GM21576 (cell line): ENCODE measurements at regions not wholly inside any gene's neighbourhood (a gene's known extent, or its start where the extent isn't known, plus 50 kb on each side); places are given as distances from the start of the nearest gene placed in this dataset.

ENCODE experiments used
- ATAC-seq: cut with Tn5 transposase; IDR thresholded peaks from one replicate; pipeline ENCODE4 v1.9.1; 2021; ENCODE audit warnings: mild to moderate bottlenecking, moderate library complexity; ENCODE audit not compliant: unreplicated experiment

DNA sequence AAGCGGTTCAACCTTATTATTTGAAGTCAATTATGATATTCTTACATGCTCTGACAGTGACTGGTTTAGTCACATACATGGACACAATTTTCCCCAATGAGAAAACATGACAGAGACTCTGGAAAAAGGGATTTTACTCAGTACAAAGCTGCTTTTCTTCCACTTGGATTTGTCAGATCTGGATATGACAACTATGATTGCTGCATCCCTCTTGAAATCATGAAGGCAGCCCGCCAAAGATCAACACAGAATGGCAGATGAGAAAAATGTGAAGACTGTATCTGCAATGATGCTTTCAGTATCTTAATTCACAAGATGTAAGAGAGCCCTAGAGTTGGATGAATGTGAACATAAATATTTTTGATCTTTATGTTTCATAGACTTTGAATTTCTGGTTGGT lies 439.6 kb downstream of the CDH8 start:
- no peak for ATAC-seq

DNA sequence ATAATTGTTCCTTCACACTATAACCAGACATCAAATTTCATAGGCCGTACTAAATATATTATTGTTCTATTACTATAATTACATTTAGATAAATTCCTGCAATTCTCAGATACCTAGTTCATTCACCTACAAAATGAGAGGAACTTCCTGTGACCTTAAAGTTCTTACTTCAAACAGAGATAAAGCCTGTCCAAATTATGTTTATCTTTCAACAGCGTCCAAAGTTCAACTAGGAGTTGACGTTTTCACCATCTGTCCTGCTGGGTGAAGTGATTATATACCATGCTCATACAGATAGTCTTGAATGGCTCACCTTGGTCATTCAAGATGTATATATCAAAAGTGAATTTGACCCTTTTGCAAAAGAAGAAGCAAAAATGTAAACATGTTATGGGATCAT lies 440.6 kb downstream of the CDH8 start:
- ATAC-seq = no peak

DNA sequence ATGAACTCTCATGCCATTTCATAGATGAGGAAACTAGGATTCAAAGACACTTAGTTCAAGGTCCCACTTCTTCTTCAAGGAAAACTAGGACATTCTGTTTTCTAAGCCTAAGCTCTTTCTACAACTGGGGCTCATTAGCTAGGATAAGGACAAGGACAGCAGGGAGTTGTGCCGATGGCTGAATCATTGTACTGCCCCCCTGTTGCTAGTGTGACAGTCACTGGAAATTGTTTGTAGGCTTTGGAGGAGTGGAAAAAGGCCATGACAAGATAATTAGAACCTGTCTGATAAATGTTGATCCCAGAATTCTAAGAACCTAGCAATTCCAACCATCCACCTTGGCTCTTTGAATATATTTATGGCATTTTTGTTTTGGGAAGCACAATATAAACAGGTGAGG lies 445.7 kb downstream of the CDH8 start:
- ATAC-seq = no peak

DNA sequence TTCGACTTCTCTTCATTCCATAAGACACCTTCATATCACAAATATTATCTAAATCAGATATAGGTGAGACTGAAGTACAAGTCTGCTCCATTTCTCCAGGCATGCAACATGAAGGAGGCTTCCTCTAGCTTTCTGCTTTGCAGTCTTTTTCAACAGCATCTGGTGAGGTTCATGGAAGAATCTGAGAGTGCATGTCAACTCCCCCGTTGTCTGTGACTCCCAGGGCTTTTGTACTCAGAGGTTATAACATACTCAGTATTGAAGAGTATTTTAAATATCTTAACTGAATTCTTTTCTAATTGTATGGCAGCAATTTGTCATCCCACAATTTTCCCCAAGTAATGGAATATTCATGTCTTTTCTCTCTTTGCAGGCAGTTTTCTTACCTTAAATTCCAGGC lies 448.7 kb downstream of the CDH8 start:
- ATAC-seq = no peak

DNA sequence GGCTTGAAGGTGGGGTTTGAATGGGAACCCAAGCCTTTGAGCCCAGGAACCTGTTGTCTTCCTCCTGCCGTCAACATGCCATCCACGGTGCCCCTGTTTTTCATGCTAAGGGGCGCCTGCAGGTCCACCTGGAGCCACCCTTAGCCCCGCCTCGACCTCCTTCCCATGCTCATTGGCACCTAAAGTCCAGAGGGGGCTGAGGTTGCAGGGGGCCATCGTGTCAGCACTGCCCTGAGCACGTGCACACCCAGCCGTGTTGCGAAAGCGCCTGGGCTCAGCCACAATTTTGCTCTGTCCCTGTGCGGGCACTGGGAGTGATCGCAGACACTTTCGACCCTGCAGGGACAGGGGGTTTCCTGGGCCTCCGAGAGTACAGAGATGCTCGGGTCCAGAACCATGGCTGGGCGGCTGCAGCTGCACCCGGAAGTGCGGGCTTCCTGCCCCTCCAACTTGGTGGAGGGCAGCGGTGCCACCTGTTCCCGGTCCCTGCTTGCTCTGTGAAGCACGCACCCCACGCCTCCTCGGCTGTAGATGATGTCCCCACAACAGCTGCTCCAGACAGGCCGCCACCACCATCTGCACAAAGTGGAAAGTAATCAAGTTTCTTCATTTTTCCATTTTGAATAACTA lies 454.7 kb downstream of the CDH8 start:
- ATAC-seq = no peak

DNA sequence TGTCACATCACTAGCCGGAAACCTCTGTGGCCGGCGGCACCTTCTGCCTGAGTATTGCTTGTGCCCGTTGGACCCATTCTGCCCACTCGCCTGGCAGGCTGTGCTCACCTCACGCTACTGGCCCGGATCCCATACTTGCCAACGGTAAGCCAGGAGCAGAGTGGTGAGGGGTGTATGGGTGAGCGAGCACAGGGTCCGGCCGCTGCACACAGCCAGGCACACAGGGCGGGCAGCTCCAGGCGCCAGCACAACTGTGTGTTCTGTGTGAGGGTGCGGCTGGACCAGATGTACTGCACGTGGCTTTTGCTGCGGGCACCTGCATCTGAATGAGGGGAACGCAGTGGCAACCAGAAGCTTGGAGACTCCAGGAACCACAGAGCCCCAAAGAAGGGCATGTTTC lies 455.7 kb downstream of the CDH8 start:
- ATAC-seq = no peak

- no peak for ATAC-seq
Observed at GRCh38 chr16:61579195-61579594, 457.0 kb downstream of the CDH8 start.

- no peak for ATAC-seq
Observed at GRCh38 chr16:61576476-61576875, 459.8 kb downstream of the CDH8 start.

DNA sequence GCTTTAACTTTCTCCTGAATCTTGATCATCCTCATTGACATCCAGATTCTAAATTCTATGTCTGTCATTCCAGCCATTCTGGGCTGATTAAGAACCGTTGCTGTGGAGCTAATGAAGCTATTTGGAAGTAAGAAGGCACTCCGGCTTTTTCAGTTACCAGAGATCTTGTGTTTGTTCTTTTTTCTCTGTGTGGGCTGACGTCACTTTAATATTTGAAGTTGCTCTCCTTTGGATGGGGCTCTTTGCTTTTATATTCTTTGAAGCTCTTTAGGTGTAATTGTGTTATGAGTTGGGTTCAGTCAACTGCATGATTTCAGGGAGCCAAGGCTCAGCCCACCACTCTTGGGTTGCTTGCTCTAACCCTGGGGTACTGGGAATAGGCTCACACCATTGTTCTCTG lies 460.6 kb downstream of the CDH8 start:
- ATAC-seq = no peak

- ATAC-seq = no peak
Observed at GRCh38 chr16:61569028-61569427, 467.2 kb downstream of the CDH8 start.

DNA sequence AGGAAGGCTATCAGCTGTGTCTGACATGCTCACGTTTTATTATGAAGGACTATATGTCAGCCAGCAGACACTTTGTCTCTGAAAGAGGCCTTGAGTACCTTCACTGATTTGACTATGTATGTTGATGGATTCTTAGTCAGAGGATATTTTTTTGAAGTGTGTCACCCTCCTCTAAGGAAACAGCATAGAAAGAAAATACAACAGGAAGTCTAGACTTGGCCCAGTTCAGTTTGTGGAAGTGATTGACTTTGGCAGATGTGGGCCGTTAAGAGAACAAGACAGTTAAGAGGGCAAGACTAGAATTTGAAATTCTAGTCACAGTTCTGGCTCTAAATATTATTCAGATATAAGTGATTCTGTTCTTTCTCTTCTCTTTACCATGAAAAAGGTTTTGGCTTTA lies 471.5 kb downstream of the CDH8 start:
- ATAC-seq = no peak

DNA sequence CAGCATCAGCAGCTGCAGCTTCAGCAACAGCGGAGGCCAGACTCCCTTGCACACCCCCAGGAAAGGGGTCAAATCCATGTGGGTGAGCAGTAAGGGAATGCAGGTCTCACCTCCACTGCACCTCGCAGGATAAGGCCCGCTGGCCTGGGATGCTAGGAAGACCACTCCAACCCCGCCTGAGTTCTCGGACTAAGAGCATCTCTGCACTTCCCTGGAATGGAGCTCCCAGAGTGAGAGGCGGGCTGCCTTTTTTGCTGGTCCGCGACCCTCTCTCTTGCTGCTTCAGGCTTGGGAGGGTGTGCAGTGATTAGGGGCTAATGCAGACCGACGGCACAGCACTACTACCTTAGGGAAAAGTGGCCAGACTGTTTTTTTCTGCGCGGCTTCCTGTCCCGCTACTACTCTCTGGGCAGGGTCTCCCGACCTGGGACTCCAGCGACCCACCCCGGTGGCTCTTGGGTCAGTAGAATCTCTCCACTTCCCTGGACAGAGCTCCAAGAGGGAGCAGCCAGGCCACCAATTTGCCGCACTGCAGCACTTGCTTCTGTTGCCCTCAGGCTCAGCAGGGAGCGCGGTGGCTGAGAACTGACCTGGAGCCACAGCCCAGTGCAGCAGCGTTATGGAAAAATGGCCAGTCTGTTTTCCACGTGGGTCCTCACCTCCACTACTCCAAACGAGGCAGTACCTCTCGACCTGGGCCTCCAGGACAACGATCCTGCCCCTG lies 480.4 kb downstream of the CDH8 start:
- no peak for ATAC-seq

GRCh38 chr16:61549327-61549726 lies 486.9 kb downstream of the CDH8 start:
- ATAC-seq = no peak

- ATAC-seq = no peak
Observed at GRCh38 chr16:61547626-61548025, 488.6 kb downstream of the CDH8 start.

DNA sequence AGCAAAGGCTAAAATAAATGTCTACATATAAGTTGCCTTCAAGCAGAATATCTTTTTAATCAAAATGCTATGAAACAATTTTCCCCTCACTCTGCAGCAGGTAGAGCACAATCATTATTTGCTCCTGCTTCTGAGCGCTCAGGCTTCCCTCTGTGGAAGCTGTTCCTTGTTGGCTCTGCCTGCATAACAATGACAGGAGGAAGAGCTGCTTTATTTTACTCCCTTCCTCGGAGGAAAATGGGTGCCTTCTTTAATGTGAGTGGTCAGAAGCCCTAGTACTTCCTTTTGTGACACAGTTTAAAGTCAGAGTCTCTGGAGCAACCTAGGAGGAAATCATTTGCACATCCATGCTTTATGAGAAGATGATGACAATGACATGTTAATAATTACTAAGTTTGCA lies 492.1 kb downstream of the CDH8 start:
- ATAC-seq = no peak

DNA sequence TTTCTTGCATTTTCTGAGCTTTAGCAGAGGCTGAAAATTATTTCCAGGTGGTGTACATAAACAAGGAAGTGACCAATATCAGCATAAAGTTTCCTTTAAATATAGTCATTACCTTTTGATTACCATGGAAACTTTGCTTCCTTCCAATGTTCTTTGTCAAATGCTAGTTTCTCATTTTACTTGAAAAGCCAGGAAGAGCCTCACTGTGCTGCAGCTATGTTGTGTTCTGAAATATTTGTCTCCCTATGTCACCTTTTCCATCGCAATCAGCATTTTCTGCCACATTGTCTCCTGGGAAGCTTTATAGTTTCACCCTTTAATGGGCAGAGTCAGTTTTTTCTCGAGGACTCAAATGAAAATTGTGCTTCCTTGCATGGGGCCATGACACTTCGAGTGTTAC lies 496.0 kb downstream of the CDH8 start:
- no peak for ATAC-seq

GRCh38 chr16:61530697-61531096 lies 505.5 kb downstream of the CDH8 start:
- no peak for ATAC-seq

DNA sequence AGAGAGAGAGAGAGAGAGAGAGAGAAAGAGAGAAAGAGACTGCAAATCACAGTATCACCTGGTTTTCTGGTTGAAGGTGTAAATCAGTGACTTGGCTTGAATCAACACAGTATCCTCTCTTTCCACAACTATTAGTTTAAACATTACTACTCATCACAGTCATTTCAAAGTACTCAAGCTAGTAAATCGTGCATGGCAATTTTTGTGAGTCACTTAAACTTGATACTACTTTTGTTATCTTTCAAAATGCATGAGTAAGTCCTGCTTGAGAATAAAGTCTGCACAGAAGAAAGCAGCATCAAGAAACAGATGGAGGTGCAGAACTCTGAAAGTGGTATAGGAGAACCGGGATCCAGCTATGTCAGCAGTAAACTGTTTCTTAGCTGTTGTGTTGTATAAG lies 535.4 kb downstream of the CDH8 start:
- ATAC-seq = no peak

DNA sequence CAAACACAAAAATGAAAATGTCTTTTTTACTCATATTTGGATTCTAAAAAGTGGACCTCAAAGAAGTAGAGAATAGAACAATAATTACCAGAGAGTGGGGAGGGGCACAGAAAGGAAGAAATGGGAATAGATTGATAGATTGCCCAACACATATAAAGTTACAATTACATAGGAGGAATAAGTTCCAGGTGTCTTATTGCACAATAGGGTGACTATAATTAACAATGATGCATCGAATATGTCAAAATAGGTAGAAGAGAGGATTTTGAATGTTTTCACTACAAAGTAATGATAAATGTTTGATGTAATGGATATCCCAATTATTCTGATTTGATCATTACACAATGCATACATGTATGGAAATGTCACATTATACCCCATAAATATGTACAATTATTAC lies 556.0 kb downstream of the CDH8 start:
- no peak for ATAC-seq

DNA sequence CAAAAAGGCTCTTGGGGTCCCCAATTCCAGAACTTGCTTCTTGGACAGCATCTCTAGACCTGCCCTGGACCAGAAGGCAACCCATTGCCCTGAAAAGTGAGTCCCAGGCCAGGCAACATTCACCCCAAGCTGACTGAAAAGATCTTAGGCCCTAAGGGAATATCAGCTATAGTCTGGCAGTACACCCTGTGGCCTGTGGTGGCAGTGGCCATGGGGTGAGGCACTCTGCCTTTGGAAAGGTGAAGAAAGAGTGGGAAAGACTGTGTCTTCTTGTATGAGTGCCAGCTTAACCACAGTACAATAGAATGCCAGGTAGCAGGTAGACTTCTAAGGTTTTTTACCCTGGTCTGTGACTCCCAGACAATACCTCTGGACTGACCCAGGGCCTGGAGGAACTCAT lies 564.5 kb downstream of the CDH8 start:
- ATAC-seq = no peak

GRCh38 chr16:61471023-61471422 lies 565.2 kb downstream of the CDH8 start:
- ATAC-seq = no peak

DNA sequence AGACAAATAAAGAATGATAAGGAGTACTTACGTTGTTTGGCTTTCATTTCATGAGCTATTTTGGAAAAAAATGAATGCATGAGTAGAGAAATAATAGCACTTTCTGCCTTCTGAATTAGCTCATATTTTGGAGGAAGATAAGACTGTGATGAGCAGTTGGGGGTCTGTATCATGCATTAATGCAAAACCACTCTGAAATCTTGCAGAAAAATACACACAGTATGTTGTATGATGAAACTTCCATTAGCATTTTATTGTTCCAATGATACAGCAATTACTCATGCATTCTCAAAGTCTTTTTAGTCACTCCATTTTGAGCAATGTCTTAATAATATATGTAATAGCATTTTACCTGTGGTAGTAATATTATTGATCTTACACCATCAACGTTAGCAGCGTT lies 571.0 kb downstream of the CDH8 start:
- ATAC-seq = no peak

DNA sequence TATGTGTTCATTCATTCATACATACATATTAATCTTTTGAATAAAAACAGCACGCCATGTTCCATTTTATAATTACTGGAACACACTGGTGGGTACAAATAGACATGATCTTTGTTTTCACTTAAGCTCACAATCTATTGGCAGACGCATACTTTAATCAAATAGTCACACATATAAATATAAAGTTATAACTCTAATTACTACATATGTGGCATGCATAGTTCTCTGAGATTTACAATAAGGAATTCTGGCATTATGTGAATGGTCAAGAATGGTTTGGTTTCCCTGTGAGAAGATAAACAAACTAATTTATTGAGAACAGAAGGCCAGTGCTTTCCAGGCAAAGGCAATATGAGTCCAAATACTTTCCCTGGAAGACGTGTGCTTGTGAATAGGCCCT lies 576.2 kb downstream of the CDH8 start:
- ATAC-seq = no peak
